Ishikawa (cell line): ENCODE measurements at regions not wholly inside any gene's neighbourhood (a gene's known extent, or its start where the extent isn't known, plus 50 kb on each side); places are given as distances from the start of the nearest gene placed in this dataset.

ENCODE experiments used
- CREB1 ChIP-seq: IDR thresholded peaks from 2 replicates; pipeline ENCODE4 v1.6.1; 2012; ENCODE audit warnings: low read depth
- EP300 ChIP-seq: IDR thresholded peaks from 2 replicates; pipeline ENCODE4 v1.6.1; 2012; ENCODE audit warnings: borderline replicate concordance
- NFIC ChIP-seq: IDR thresholded peaks from 2 replicates; pipeline ENCODE4 v1.6.1; 2012
- RAD21 ChIP-seq: IDR thresholded peaks from 2 replicates; pipeline ENCODE4 v1.6.1; 2012; ENCODE audit warnings: low read depth
- TEAD4 ChIP-seq: IDR thresholded peaks from 2 replicates; pipeline ENCODE4 v1.6.1; 2012
- USF1 ChIP-seq: IDR thresholded peaks from 2 replicates; pipeline ENCODE4 v1.6.1; 2012
- YY1 ChIP-seq: IDR thresholded peaks from 2 replicates; pipeline ENCODE4 v1.6.1; 2012; ENCODE audit warnings: low read depth
- TF ChIP-seq, protein P1 (sequence below): IDR thresholded peaks from 2 replicates; pipeline ENCODE4 v1.6.1; 2012

DNA sequence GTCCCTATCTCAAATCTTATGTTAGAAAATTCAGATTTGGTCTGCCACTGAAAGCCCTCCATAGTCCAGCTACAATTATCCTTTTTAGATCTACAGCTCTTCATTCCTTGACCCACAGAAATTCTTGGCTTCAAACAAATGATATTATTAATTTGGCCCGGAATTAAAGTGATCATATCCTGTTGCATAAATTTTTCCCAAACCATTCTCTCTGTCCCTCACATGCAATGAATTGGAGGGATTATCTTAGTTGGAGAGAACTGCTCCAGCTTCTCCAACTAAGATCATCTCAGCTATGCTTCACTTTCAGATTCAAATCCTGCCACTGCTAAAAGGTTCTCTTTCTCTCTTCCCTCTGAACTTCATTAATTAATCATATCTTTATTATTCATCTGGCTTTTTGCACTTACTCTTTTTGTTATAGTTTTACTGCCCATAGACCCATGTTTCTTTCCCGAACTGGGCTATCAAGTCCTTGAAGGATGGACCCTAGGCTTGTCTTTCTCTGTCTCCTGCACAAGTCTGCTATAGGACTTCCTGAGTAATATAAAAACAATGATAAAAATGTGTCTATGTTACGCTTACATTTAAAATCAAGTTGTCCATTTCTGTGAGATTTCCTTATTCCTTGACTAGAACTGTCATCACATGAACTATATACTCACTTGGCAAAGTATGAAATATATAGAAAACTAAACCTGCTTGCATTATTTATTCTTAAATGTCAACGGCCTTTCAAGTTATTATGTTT lies 493.9 kb upstream of the MARCKS start:
- TF ChIP-seq USF1 (no peak), YY1 (no peak), NFIC (no peak), CREB1 (no peak), RAD21 (no peak), EP300 (no peak), TEAD4 (no peak)
- TF ChIP-seq, protein P1, sequence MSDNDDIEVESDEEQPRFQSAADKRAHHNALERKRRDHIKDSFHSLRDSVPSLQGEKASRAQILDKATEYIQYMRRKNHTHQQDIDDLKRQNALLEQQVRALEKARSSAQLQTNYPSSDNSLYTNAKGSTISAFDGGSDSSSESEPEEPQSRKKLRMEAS: no peak
